ENCODE measurements at regions not wholly inside any gene's neighbourhood (a gene's known extent, or its start where the extent isn't known, plus 50 kb on each side); places are given as distances from the start of the nearest gene placed in this dataset.
"Not testable (repeated sequence)": the region's sequence is repeated elsewhere in the genome, so short reads cannot be mapped to it uniquely, and the experiment has no call there.

- H3K27me3 ChIP-seq (ENCODE audit: control insufficient read depth in 2 of 2, insufficient read depth in 2 of 2, low read length in 2 of 2) = no peaks in the 10 kb centered on the region
- H3K4me1 ChIP-seq (ENCODE audit: control insufficient read depth in 2 of 2, insufficient read depth in 2 of 2, low read length in 2 of 2) = no peaks in the 10 kb centered on the region
- H3K27ac ChIP-seq (ENCODE audit: low read depth in 2 of 2, low read length in 2 of 2) = no peak overlapping the region
- H3K4me3 ChIP-seq (ENCODE audit: low read length in 2 of 2) = no peak overlapping the region
- H3K36me3 ChIP-seq (ENCODE audit: control insufficient read depth in 2 of 2, insufficient read depth in 2 of 2, low read length in 2 of 2) = no peaks in the 10 kb centered on the region
- no peak overlapping the region for H3K9ac ChIP-seq (ENCODE audit: low read depth in 1 of 2, low read length in 2 of 2)
- no peaks in the 10 kb centered on the region for H3K9me3 ChIP-seq (ENCODE audit: control insufficient read depth in 2 of 2, low read length in 2 of 2)
Measured at GRCh38 chr5:91468651-91469422, 85.7 kb upstream of the ARRDC3 start.

- Histone ChIP-seq H3K27me3 (ENCODE audit: control insufficient read depth in 2 of 2, insufficient read depth in 2 of 2, low read length in 2 of 2) (no peaks in the 10 kb centered on the region), H3K9me3 (ENCODE audit: control insufficient read depth in 2 of 2, low read length in 2 of 2) (no peaks in the 10 kb centered on the region), H3K4me3 (ENCODE audit: low read length in 2 of 2) (no peak overlapping the region), H3K27ac (ENCODE audit: low read depth in 2 of 2, low read length in 2 of 2) (no peak overlapping the region), H3K4me1 (ENCODE audit: control insufficient read depth in 2 of 2, insufficient read depth in 2 of 2, low read length in 2 of 2) (no peaks in the 10 kb centered on the region), H3K9ac (ENCODE audit: low read depth in 1 of 2, low read length in 2 of 2) (no peak overlapping the region), H3K36me3 (ENCODE audit: control insufficient read depth in 2 of 2, insufficient read depth in 2 of 2, low read length in 2 of 2) (no peaks in the 10 kb centered on the region)
Measured at GRCh38 chr5:91464886-91465646, 81.9 kb upstream of the ARRDC3 start.

GRCh38 chr5:91457681-91458058 lies 74.6 kb upstream of the ARRDC3 start:
- Histone ChIP-seq H3K9me3 (ENCODE audit: control insufficient read depth in 2 of 2, low read length in 2 of 2) (no peaks in the 10 kb centered on the region), H3K9ac (ENCODE audit: low read depth in 1 of 2, low read length in 2 of 2) (no peak overlapping the region), H3K27ac (ENCODE audit: low read depth in 2 of 2, low read length in 2 of 2) (no peak overlapping the region), H3K27me3 (ENCODE audit: control insufficient read depth in 2 of 2, insufficient read depth in 2 of 2, low read length in 2 of 2) (no peaks in the 10 kb centered on the region), H3K36me3 (ENCODE audit: control insufficient read depth in 2 of 2, insufficient read depth in 2 of 2, low read length in 2 of 2) (no peaks in the 10 kb centered on the region), H3K4me3 (ENCODE audit: low read length in 2 of 2) (no peak overlapping the region), H3K4me1 (ENCODE audit: control insufficient read depth in 2 of 2, insufficient read depth in 2 of 2, low read length in 2 of 2) (no peaks in the 10 kb centered on the region)

GRCh38 chr5:91456928-91457680 lies 74.0 kb upstream of the ARRDC3 start:
- Histone ChIP-seq H3K36me3 (ENCODE audit: control insufficient read depth in 2 of 2, insufficient read depth in 2 of 2, low read length in 2 of 2) (no peaks in the 10 kb centered on the region), H3K9me3 (ENCODE audit: control insufficient read depth in 2 of 2, low read length in 2 of 2) (no peaks in the 10 kb centered on the region), H3K4me3 (ENCODE audit: low read length in 2 of 2) (no peak overlapping the region), H3K27me3 (ENCODE audit: control insufficient read depth in 2 of 2, insufficient read depth in 2 of 2, low read length in 2 of 2) (no peaks in the 10 kb centered on the region), H3K4me1 (ENCODE audit: control insufficient read depth in 2 of 2, insufficient read depth in 2 of 2, low read length in 2 of 2) (no peaks in the 10 kb centered on the region), H3K9ac (ENCODE audit: low read depth in 1 of 2, low read length in 2 of 2) (no peak overlapping the region), H3K27ac (ENCODE audit: low read depth in 2 of 2, low read length in 2 of 2) (no peak overlapping the region)

GRCh38 chr5:91449083-91449482 lies 66.0 kb upstream of the ARRDC3 start:
- H3K9me3 ChIP-seq (ENCODE audit: control insufficient read depth in 2 of 2, low read length in 2 of 2) = no peaks in the 10 kb centered on the region
- no peak overlapping the region for H3K9ac ChIP-seq (ENCODE audit: low read depth in 1 of 2, low read length in 2 of 2)
- H3K27ac ChIP-seq (ENCODE audit: low read depth in 2 of 2, low read length in 2 of 2) = no peak overlapping the region
- H3K27me3 ChIP-seq (ENCODE audit: control insufficient read depth in 2 of 2, insufficient read depth in 2 of 2, low read length in 2 of 2) = no peaks in the 10 kb centered on the region
- H3K4me1 ChIP-seq (ENCODE audit: control insufficient read depth in 2 of 2, insufficient read depth in 2 of 2, low read length in 2 of 2) = no peaks in the 10 kb centered on the region
- H3K4me3 ChIP-seq (ENCODE audit: low read length in 2 of 2) = no peak overlapping the region
- H3K36me3 ChIP-seq (ENCODE audit: control insufficient read depth in 2 of 2, insufficient read depth in 2 of 2, low read length in 2 of 2) = no peaks in the 10 kb centered on the region

GRCh38 chr5:91448079-91448478 lies 65.0 kb upstream of the ARRDC3 start:
- H3K4me1 ChIP-seq (ENCODE audit: control insufficient read depth in 2 of 2, insufficient read depth in 2 of 2, low read length in 2 of 2); H3K9me3 ChIP-seq (ENCODE audit: control insufficient read depth in 2 of 2, low read length in 2 of 2): not testable (repeated sequence)

GRCh38 chr5:91446880-91447279 lies 63.8 kb upstream of the ARRDC3 start:
- H3K27me3 ChIP-seq (ENCODE audit: control insufficient read depth in 2 of 2, insufficient read depth in 2 of 2, low read length in 2 of 2); H3K9ac ChIP-seq (ENCODE audit: low read depth in 1 of 2, low read length in 2 of 2); H3K9me3 ChIP-seq (ENCODE audit: control insufficient read depth in 2 of 2, low read length in 2 of 2); H3K4me1 ChIP-seq (ENCODE audit: control insufficient read depth in 2 of 2, insufficient read depth in 2 of 2, low read length in 2 of 2); H3K4me3 ChIP-seq (ENCODE audit: low read length in 2 of 2); H3K27ac ChIP-seq (ENCODE audit: low read depth in 2 of 2, low read length in 2 of 2); H3K36me3 ChIP-seq (ENCODE audit: control insufficient read depth in 2 of 2, insufficient read depth in 2 of 2, low read length in 2 of 2): not testable (repeated sequence)

More at GRCh38 chr5:91448079-91448478, 65.0 kb upstream of the ARRDC3 start:
- H3K27ac ChIP-seq (ENCODE audit: low read depth in 2 of 2, low read length in 2 of 2); H3K9ac ChIP-seq (ENCODE audit: low read depth in 1 of 2, low read length in 2 of 2); H3K36me3 ChIP-seq (ENCODE audit: control insufficient read depth in 2 of 2, insufficient read depth in 2 of 2, low read length in 2 of 2); H3K4me3 ChIP-seq (ENCODE audit: low read length in 2 of 2); H3K27me3 ChIP-seq (ENCODE audit: control insufficient read depth in 2 of 2, insufficient read depth in 2 of 2, low read length in 2 of 2): not testable (repeated sequence)

GRCh38 chr5:91443761-91444467 lies 60.8 kb upstream of the ARRDC3 start:
- no peaks in the 10 kb centered on the region for H3K9me3 ChIP-seq (ENCODE audit: control insufficient read depth in 2 of 2, low read length in 2 of 2)
- H3K4me3 ChIP-seq (ENCODE audit: low read length in 2 of 2) = no peak overlapping the region

GRCh38 chr5:91443023-91443422 lies 59.9 kb upstream of the ARRDC3 start:
- H3K4me3 ChIP-seq (ENCODE audit: low read length in 2 of 2) = no peak overlapping the region
- no peaks in the 10 kb centered on the region for H3K4me1 ChIP-seq (ENCODE audit: control insufficient read depth in 2 of 2, insufficient read depth in 2 of 2, low read length in 2 of 2)
- no peaks in the 10 kb centered on the region for H3K9me3 ChIP-seq (ENCODE audit: control insufficient read depth in 2 of 2, low read length in 2 of 2)
- no peak overlapping the region for H3K27ac ChIP-seq (ENCODE audit: low read depth in 2 of 2, low read length in 2 of 2)
- no peaks in the 10 kb centered on the region for H3K27me3 ChIP-seq (ENCODE audit: control insufficient read depth in 2 of 2, insufficient read depth in 2 of 2, low read length in 2 of 2)
- H3K36me3 ChIP-seq (ENCODE audit: control insufficient read depth in 2 of 2, insufficient read depth in 2 of 2, low read length in 2 of 2) = no peaks in the 10 kb centered on the region
- H3K9ac ChIP-seq (ENCODE audit: low read depth in 1 of 2, low read length in 2 of 2) = no peak overlapping the region

More at GRCh38 chr5:91443761-91444467, 60.8 kb upstream of the ARRDC3 start:
- H3K27ac ChIP-seq (ENCODE audit: low read depth in 2 of 2, low read length in 2 of 2) = no peak overlapping the region
- no peaks in the 10 kb centered on the region for H3K27me3 ChIP-seq (ENCODE audit: control insufficient read depth in 2 of 2, insufficient read depth in 2 of 2, low read length in 2 of 2)
- H3K36me3 ChIP-seq (ENCODE audit: control insufficient read depth in 2 of 2, insufficient read depth in 2 of 2, low read length in 2 of 2) = no peaks in the 10 kb centered on the region
- no peak overlapping the region for H3K9ac ChIP-seq (ENCODE audit: low read depth in 1 of 2, low read length in 2 of 2)
- no peaks in the 10 kb centered on the region for H3K4me1 ChIP-seq (ENCODE audit: control insufficient read depth in 2 of 2, insufficient read depth in 2 of 2, low read length in 2 of 2)

All from mucosa of rectum (tissue), 2 donors.